Lung (tissue), 11 donors: ENCODE measurements at regions not wholly inside any gene's neighbourhood (a gene's known extent, or its start where the extent isn't known, plus 50 kb on each side); places are given as distances from the start of the nearest gene placed in this dataset.
A peak's percentile ranks its signal among the peaks of the same experiment; 100 is the strongest.

ENCODE experiments used
- ATAC-seq: fragments of 200-7000 bp; cut with Tn5 transposase; one replicate; pipeline ENCODE4 v1.9.1; 2020; ENCODE audit warnings: moderate number of reproducible peaks; ENCODE audit not compliant: insufficient read depth, low FRiP score
- DNase-seq, 3 donors: peaks; one replicate each; pipeline ENCODE4 v3.0.0-alpha.2; 2013 to 2017
- H3K27ac ChIP-seq, 2 donors: one replicate each; pipeline ENCODE4 v1.5.1; 2013; ENCODE audit warnings: mild to moderate bottlenecking in 2 of 2, moderate library complexity in 2 of 2, control low read depth in 1 of 2, inconsistent platforms in 1 of 2, low read depth in 1 of 2, low read length in 1 of 2
- H3K27me3 ChIP-seq, 3 donors: one replicate each; pipeline ENCODE4 v1.5.1; 2013; ENCODE audit warnings: low read length in 2 of 3; ENCODE audit not compliant: control insufficient read depth in 3 of 3, insufficient read depth in 3 of 3
- H3K36me3 ChIP-seq, 4 donors: one replicate each; pipeline ENCODE4 v1.5.1; 2013; ENCODE audit warnings: low read length in 4 of 4, mild to moderate bottlenecking in 1 of 4, moderate library complexity in 1 of 4; ENCODE audit not compliant: control insufficient read depth in 4 of 4, insufficient read depth in 4 of 4
- H3K4me1 ChIP-seq, 5 donors: one replicate each; pipeline ENCODE4 v1.5.1; 2013; ENCODE audit warnings: low read length in 5 of 5, mild to moderate bottlenecking in 2 of 5, moderate library complexity in 1 of 5; ENCODE audit not compliant: control insufficient read depth in 5 of 5, insufficient read depth in 5 of 5
- H3K4me3 ChIP-seq: one replicate; pipeline ENCODE4 v1.5.1; 2013; ENCODE audit warnings: mild to moderate bottlenecking, control low read depth, moderate library complexity
- H3K9ac ChIP-seq, 2 donors: one replicate each; pipeline ENCODE4 v1.5.1; 2013; ENCODE audit warnings: low read length in 2 of 2, control low read depth in 1 of 2; ENCODE audit not compliant: insufficient read depth in 1 of 2
- H3K9me3 ChIP-seq, 4 donors: one replicate each; pipeline ENCODE4 v1.5.1; 2013; ENCODE audit warnings: low read length in 3 of 4, mild to moderate bottlenecking in 1 of 4, moderate library complexity in 1 of 4; ENCODE audit not compliant: control insufficient read depth in 4 of 4, insufficient read depth in 3 of 4
- WGBS, 2 donors: extraction: QIAGEN DNeasy Blood & Tissue Kit; methylation state at CpG; one replicate each; pipeline ENCODE4 v1.1.7; 2013; 5-methylcytosine and 5-hydroxymethylcytosine counted together
- TF ChIP-seq, protein P1 (sequence below): IDR thresholded peaks from 2 replicates; pipeline ENCODE4 v1.5.1; 2012; ENCODE audit warnings: mild to moderate bottlenecking; ENCODE audit errors: control extremely low read depth, extremely low read depth
- donor health status: control.
- donor health status: control.
- donor health status: Bipolar disorder and iron deficiency.
- donor health status: healthy.
- donor health status: DM: yes; HTN: yes; CAD: no.

GRCh38 chr6:48449002-48449401 lies 338.0 kb upstream of the PTCHD4 start:
- TF ChIP-seq, protein P1, sequence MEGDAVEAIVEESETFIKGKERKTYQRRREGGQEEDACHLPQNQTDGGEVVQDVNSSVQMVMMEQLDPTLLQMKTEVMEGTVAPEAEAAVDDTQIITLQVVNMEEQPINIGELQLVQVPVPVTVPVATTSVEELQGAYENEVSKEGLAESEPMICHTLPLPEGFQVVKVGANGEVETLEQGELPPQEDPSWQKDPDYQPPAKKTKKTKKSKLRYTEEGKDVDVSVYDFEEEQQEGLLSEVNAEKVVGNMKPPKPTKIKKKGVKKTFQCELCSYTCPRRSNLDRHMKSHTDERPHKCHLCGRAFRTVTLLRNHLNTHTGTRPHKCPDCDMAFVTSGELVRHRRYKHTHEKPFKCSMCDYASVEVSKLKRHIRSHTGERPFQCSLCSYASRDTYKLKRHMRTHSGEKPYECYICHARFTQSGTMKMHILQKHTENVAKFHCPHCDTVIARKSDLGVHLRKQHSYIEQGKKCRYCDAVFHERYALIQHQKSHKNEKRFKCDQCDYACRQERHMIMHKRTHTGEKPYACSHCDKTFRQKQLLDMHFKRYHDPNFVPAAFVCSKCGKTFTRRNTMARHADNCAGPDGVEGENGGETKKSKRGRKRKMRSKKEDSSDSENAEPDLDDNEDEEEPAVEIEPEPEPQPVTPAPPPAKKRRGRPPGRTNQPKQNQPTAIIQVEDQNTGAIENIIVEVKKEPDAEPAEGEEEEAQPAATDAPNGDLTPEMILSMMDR: no peak
- no peak overlapping the region for H3K4me3 ChIP-seq
- no peak overlapping the region for H3K9ac ChIP-seq
- WGBS, 2 donors: 86 to 97% methylated on average over 2 of the region's 2 CpGs
- no peaks in the 10 kb centered on the region for H3K36me3 ChIP-seq
- H3K27me3 ChIP-seq: no peaks in the 10 kb centered on the region
- DNase-seq (peak in 1 of 3 donors; percentile 19), ATAC-seq (no peak)
- H3K9me3 ChIP-seq: peaks cover 0 to 4% (median 0%) of the 10 kb centered on the region in 4 donors
- H3K4me1 ChIP-seq: no peaks in the 10 kb centered on the region
- no peak overlapping the region for H3K27ac ChIP-seq

DNA sequence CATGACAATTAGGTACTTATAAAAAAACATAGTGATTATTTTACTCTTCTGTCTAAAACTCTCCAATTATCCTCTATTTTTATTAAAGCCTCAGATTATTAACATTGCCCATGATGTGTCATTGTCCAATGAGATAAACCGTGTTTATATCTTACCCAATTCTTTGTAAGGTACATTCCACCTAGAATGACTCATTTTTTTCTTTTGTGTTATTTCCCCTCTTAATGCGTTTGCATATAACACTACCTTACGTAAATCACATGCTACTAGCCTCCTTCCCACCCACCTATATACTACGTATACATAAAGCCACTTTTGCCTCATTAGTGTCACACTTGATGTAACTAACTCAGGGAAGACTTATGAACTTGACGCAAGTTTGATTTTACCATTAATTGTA lies 336.3 kb upstream of the PTCHD4 start:
- ATAC-seq (no peak), DNase-seq (no peak)
- Histone ChIP-seq H3K27me3 (no peaks in the 10 kb centered on the region), H3K36me3 (no peaks in the 10 kb centered on the region), H3K4me1 (no peaks in the 10 kb centered on the region), H3K27ac (no peak overlapping the region), H3K9me3 (peaks cover 0 to 4% (median 0%) of the 10 kb centered on the region in 4 donors), H3K4me3 (no peak overlapping the region), H3K9ac (no peak overlapping the region)
- TF ChIP-seq, protein P1: no peak
- WGBS, 2 donors: 96% methylated on average over 5 of the region's 5 CpGs

DNA sequence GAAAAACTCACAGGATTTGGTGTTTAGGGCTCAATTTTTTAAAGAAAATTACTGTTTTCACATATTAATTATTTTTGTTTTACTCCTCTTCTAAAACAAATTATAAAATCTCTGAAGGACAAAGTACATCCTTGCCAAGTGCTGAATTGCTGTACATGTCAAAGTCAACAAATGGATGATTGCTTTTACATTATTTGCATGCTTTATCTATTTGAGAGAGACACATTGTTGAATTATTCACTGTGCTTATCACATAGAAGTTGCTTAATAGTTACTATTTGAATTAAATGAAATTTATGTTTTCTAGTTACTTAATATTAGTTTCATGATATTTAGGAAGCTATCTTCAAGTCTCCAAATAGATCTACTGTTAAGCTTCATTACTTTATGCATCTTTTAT lies 318.6 kb upstream of the PTCHD4 start:
- Histone ChIP-seq H3K9ac (no peak overlapping the region), H3K9me3 (no peaks in the 10 kb centered on the region), H3K4me3 (no peak overlapping the region), H3K36me3 (no peaks in the 10 kb centered on the region), H3K27ac (no peak overlapping the region), H3K27me3 (no peaks in the 10 kb centered on the region), H3K4me1 (peaks cover 0 to 12% (median 0%) of the 10 kb centered on the region in 5 donors)
- DNase-seq (peak in 1 of 3 donors; percentile 8), ATAC-seq (no peak)
- TF ChIP-seq, protein P1: no peak

GRCh38 chr6:48429021-48429420 lies 318.0 kb upstream of the PTCHD4 start:
- no peaks in the 10 kb centered on the region for H3K36me3 ChIP-seq
- H3K9ac ChIP-seq: no peak overlapping the region
- peaks cover 0 to 12% (median 0%) of the 10 kb centered on the region in 5 donors for H3K4me1 ChIP-seq
- DNase-seq (peak in 1 of 3 donors; percentile 26), ATAC-seq (no peak)
- H3K27ac ChIP-seq: no peak overlapping the region
- H3K4me3 ChIP-seq: no peak overlapping the region
- TF ChIP-seq, protein P1: no peak
- no peaks in the 10 kb centered on the region for H3K27me3 ChIP-seq
- no peaks in the 10 kb centered on the region for H3K9me3 ChIP-seq
